H1 (cell line): ENCODE measurements at regions not wholly inside any gene's neighbourhood (a gene's known extent, or its start where the extent isn't known, plus 50 kb on each side); places are given as distances from the start of the nearest gene placed in this dataset.

Source experiments
- CTCF ChIA-PET: fragments of 300-600 bp; sonication (Branson Sonifier 250); formaldehyde crosslinking; loops from one replicate; lab custom pipeline; 2021; ENCODE audit not compliant: partially characterized antibody; lab: Charles Lee
- POLR2A ChIA-PET: fragments of 300-600 bp; sonication (Branson Sonifier 250); formaldehyde crosslinking; loops from one replicate; lab custom pipeline; 2021; ENCODE audit warnings: inconsistent platforms; ENCODE audit not compliant: partially characterized antibody; lab: Charles Lee
- DNase-seq, 2 experiments: peaks; one replicate each; pipeline versions ENCODE4 v3.0.0 to v3.0.0-alpha.2; 2010 to 2022; ENCODE audit warnings: low spot score in 2 of 2, low read depth in 1 of 2, mixed read lengths in 1 of 2
- FAIRE-seq: peaks from 2 replicates; lab custom pipeline; 2011; peaks lifted over from hg19 to GRCh38; lab: Jason Lieb, UNC
- H2AFZ ChIP-seq: 2 replicates; pipeline ENCODE4 v1.8.1; 2012; ENCODE audit warnings: low read length, inconsistent platforms
- H2AK5ac ChIP-seq: 2 replicates; pipeline ENCODE4 v1.6.1; 2013; ENCODE audit warnings: low read depth, low read length
- H2BK120ac ChIP-seq: replicated peaks from 2 replicates; pipeline ENCODE3; 2013; ENCODE audit warnings: low read depth, low read length, inconsistent platforms
- H2BK12ac ChIP-seq: 2 replicates; pipeline ENCODE4 v1.6.1; 2013; ENCODE audit warnings: low read depth, low read length
- H2BK15ac ChIP-seq: 2 replicates; pipeline ENCODE4 v1.6.1; 2013; ENCODE audit warnings: low read length
- H2BK20ac ChIP-seq: 2 replicates; pipeline ENCODE4 v1.6.1; 2013; ENCODE audit warnings: low read length
- H2BK5ac ChIP-seq: 2 replicates; pipeline ENCODE4 v1.6.1; 2013; ENCODE audit warnings: low read depth, low read length
- H3K14ac ChIP-seq: 2 replicates; pipeline ENCODE4 v1.6.1; 2013; ENCODE audit warnings: inconsistent platforms; ENCODE audit not compliant: insufficient read length
- H3K18ac ChIP-seq: 2 replicates; pipeline ENCODE4 v1.6.1; 2013; ENCODE audit warnings: low read length; ENCODE audit errors: extremely low read depth
- H3K23ac ChIP-seq: 2 replicates; pipeline ENCODE4 v1.6.1; 2013; ENCODE audit warnings: inconsistent platforms; ENCODE audit not compliant: insufficient read length
- H3K23me2 ChIP-seq: 2 replicates; pipeline ENCODE4 v1.6.1; 2013; ENCODE audit warnings: low read depth, low read length
- H3K27ac ChIP-seq: 2 replicates; pipeline ENCODE4 v1.6.1; 2011; ENCODE audit warnings: low read depth, low read length, inconsistent platforms
- H3K27me3 ChIP-seq, 4 experiments: replicated peaks in 1 of 4; 1 replicate in 1 of 4; 2 replicates in 3 of 4; pipeline versions ENCODE4 v1.6.1 to v1.8.1; 2011 to 2013; ENCODE audit warnings: low read length in 3 of 4, mild to moderate bottlenecking in 3 of 4, inconsistent platforms in 2 of 4, mixed read lengths in 2 of 4, moderate library complexity in 1 of 4; ENCODE audit not compliant: control insufficient read depth in 3 of 4, insufficient read depth in 3 of 4; ENCODE audit errors: extremely low read depth in 1 of 4
- H3K36me3 ChIP-seq, 4 experiments: 2 replicates each; pipeline versions ENCODE4 v1.6.1 to v1.8.1; 2011 to 2013; ENCODE audit warnings: mild to moderate bottlenecking in 4 of 4, low read length in 3 of 4, moderate library complexity in 2 of 4, control low read depth in 1 of 4, inconsistent platforms in 1 of 4; ENCODE audit not compliant: insufficient read depth in 4 of 4, control insufficient read depth in 2 of 4
- H3K4ac ChIP-seq: replicated peaks from 2 replicates; pipeline ENCODE3; 2013; ENCODE audit warnings: low read length, low read depth, mixed read lengths, inconsistent platforms; ENCODE audit not compliant: insufficient read length
- H3K4me1 ChIP-seq, 4 experiments: replicated peaks in 1 of 4; 1 replicate in 1 of 4; 2 replicates in 3 of 4; pipeline versions ENCODE4 v1.6.1 to v1.8.1; 2011 to 2013; ENCODE audit warnings: low read length in 3 of 4, inconsistent platforms in 2 of 4, mixed read lengths in 1 of 4; ENCODE audit not compliant: insufficient read depth in 4 of 4, control insufficient read depth in 3 of 4
- H3K4me2 ChIP-seq, 2 experiments: 2 replicates each; pipeline versions ENCODE4 v1.6.1 to v1.8.1; 2011 to 2013; ENCODE audit warnings: low read depth in 2 of 2, low read length in 2 of 2, control low read depth in 1 of 2, inconsistent platforms in 1 of 2, mild to moderate bottlenecking in 1 of 2; ENCODE audit not compliant: insufficient read depth in 1 of 2
- H3K4me3 ChIP-seq, 4 experiments: fragments of 200-600, 300-600 bp in 1 of 4; sonication (generic), shearing (Covaris generic), sonication (Bioruptor Twin) in 1 of 4; 2 replicates each; pipeline versions ENCODE4 v1.5.1 to v1.8.1; 2011 to 2016; ENCODE audit warnings: low read length in 4 of 4, low read depth in 3 of 4, control low read depth in 2 of 4, inconsistent platforms in 2 of 4, mild to moderate bottlenecking in 2 of 4, mixed read lengths in 1 of 4, moderate library complexity in 1 of 4; ENCODE audit not compliant: insufficient read depth in 2 of 4; ENCODE audit errors: extremely low read depth in 1 of 4
- H3K56ac ChIP-seq: replicated peaks from 2 replicates; pipeline ENCODE3; 2013; ENCODE audit warnings: low read depth, mild to moderate bottlenecking, mixed read lengths, low read length, inconsistent platforms; ENCODE audit not compliant: insufficient read length
- H3K79me1 ChIP-seq: 2 replicates; pipeline ENCODE4 v1.6.1; 2013; ENCODE audit warnings: low read depth, low read length, control low read depth
- H3K79me2 ChIP-seq, 2 experiments: 2 replicates each; pipeline versions ENCODE4 v1.6.1 to v1.8.1; 2012 to 2013; ENCODE audit warnings: low read length in 2 of 2, mild to moderate bottlenecking in 2 of 2, inconsistent platforms in 1 of 2; ENCODE audit not compliant: insufficient read depth in 2 of 2, control insufficient read depth in 1 of 2
- H3K9ac ChIP-seq, 4 experiments: replicated peaks in 1 of 4; 1 replicate in 1 of 4; 2 replicates in 3 of 4; pipeline versions ENCODE4 v1.6.1 to v1.8.1; 2011 to 2013; ENCODE audit warnings: low read depth in 3 of 4, low read length in 3 of 4, control low read depth in 2 of 4, mild to moderate bottlenecking in 2 of 4, moderate library complexity in 2 of 4, inconsistent platforms in 1 of 4; ENCODE audit errors: extremely low read depth in 1 of 4
- H3K9me3 ChIP-seq, 2 experiments: 2 replicates each; pipeline versions ENCODE4 v1.6.1 to v1.8.1; 2012 to 2013; ENCODE audit warnings: mild to moderate bottlenecking in 2 of 2, moderate library complexity in 2 of 2, control low read depth in 1 of 2, inconsistent platforms in 1 of 2, low read depth in 1 of 2, low read length in 1 of 2, mixed read lengths in 1 of 2; ENCODE audit not compliant: insufficient read depth in 2 of 2
- H4K20me1 ChIP-seq, 2 experiments: replicated peaks in 1 of 2; 2 replicates each; pipeline versions ENCODE3 to v1.8.1; 2011 to 2013; ENCODE audit warnings: inconsistent platforms in 2 of 2, low read length in 2 of 2, mild to moderate bottlenecking in 1 of 2; ENCODE audit not compliant: insufficient read depth in 2 of 2, control insufficient read depth in 1 of 2
- H4K5ac ChIP-seq: 2 replicates; pipeline ENCODE4 v1.6.1; 2013; ENCODE audit warnings: low read length, low read depth, mixed read lengths, inconsistent platforms; ENCODE audit not compliant: insufficient read length
- H4K8ac ChIP-seq: 2 replicates; pipeline ENCODE4 v1.8.0; 2013; ENCODE audit warnings: mild to moderate bottlenecking, moderate library complexity, low read length, inconsistent platforms; ENCODE audit not compliant: insufficient read depth; ENCODE audit errors: extremely low read depth
- H4K91ac ChIP-seq: replicated peaks from 2 replicates; pipeline ENCODE3; 2013; ENCODE audit warnings: low read length, mixed read lengths, inconsistent platforms; ENCODE audit not compliant: insufficient read length
- CHD2 ChIP-seq: IDR thresholded peaks from 2 replicates; pipeline ENCODE4 v1.6.1; 2012; ENCODE audit warnings: low read length, improper control_type of control experiment
- JUND ChIP-seq: IDR thresholded peaks from 2 replicates; pipeline ENCODE4 v1.6.1; 2011; ENCODE audit warnings: mild to moderate bottlenecking, improper control_type of control experiment, low read length
- YY1 ChIP-seq: IDR thresholded peaks from 2 replicates; pipeline ENCODE4 v1.6.1; 2011; ENCODE audit warnings: low read depth, mild to moderate bottlenecking, low read length
- WGBS, 2 experiments: shearing (Covaris generic) in 1 of 2; methylation state at CpG; one replicate each; pipeline versions ENCODE4 v1.1.6 to v1.1.7; 2013 to 2015; ENCODE audit warnings: low lambda C conversion rate in 2 of 2, mixed read lengths in 2 of 2, inconsistent platforms in 1 of 2, low coverage in 1 of 2, missing lambda C conversion rate in 1 of 2; ENCODE audit not compliant: insufficient replicate concordance in 2 of 2, insufficient coverage in 1 of 2, insufficient read length in 1 of 2; ENCODE audit errors: extremely low coverage in 1 of 2, missing lambda C conversion rate in 1 of 2; 5-methylcytosine and 5-hydroxymethylcytosine counted together

DNA sequence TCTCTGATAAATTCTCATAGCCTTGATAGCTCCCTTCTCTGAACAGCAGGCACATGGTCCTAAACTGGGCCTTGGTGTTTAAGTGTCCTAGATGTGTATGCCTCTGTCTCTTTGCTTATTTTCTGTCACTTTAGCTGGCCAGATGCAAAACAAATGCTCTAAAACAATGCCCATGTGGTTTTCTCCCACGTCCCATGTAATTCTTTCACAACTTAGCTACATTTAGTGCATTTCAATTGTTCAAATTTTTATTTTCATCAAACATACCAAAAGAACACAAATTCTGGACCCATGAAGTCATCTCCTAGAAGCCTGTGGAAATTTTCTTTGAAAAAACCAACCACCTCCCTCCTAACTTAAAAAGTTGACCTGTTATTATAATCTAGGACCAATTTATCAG is 491.3 kb upstream of the AGTR1 start:
- Histone ChIP-seq H2BK12ac (no peak overlapping the region), H3K36me3 (no peaks in the 10 kb centered on the region), H3K4me3 (no peak overlapping the region), H4K8ac (no peak overlapping the region), H2BK20ac (no peak overlapping the region), H3K23ac (no peak overlapping the region), H3K4me2 (no peak overlapping the region), H2BK120ac (no peak overlapping the region), H3K9ac (no peak overlapping the region), H2AK5ac (no peak overlapping the region), H3K27me3 (no peaks in the 10 kb centered on the region), H2BK5ac (no peak overlapping the region), H3K27ac (no peak overlapping the region), H2BK15ac (no peak overlapping the region), H4K20me1 (no peaks in the 10 kb centered on the region), H3K18ac (no peak overlapping the region), H3K4me1 (peaks cover 0 to 3% (median 0%) of the 10 kb centered on the region in 4 experiments; a peak in 3 of 7 replicates), H3K4ac (no peak overlapping the region), H3K79me1 (no peaks in the 10 kb centered on the region), H3K9me3 (no peaks in the 10 kb centered on the region), H3K79me2 (no peaks in the 10 kb centered on the region), H3K23me2 (no peaks in the 10 kb centered on the region; the same call in 1 of the 2 replicates), H3K56ac (no peak overlapping the region), H4K91ac (no peak overlapping the region), H3K14ac (no peak overlapping the region), H2AFZ (no peak overlapping the region), H4K5ac (no peak overlapping the region)
- ChIA-PET CTCF (interaction anchor here (1.0 to 1.4 kb wide), 2 partner anchors 10 to 11 kb away, joined by 3 to 4 read pairs; no protein-coding TSS in a partner anchor), POLR2A (no interaction called here)
- WGBS, 2 experiments: 78% methylated on average over 1 of the region's 1 CpG; no CpG with 5 or more reads in 1 of the 2 experiments
- FAIRE-seq (no peak), DNase-seq (no peak)
- no peak for TF ChIP-seq YY1
- TF ChIP-seq CHD2: no peak
- no peak for TF ChIP-seq JUND
